ENCODE measurements at regions not wholly inside any gene's neighbourhood (a gene's known extent, or its start where the extent isn't known, plus 50 kb on each side); places are given as distances from the start of the nearest gene placed in this dataset.

- POLR2A ChIA-PET = no interaction called here
- CTCF ChIA-PET = interaction anchor here (0.5 to 0.7 kb wide), 2 partner anchors 292 to 1535 kb away, joined by 3 read pairs; no protein-coding TSS in a partner anchor
- WGBS (ENCODE audit: missing lambda C conversion rate) = 18% methylated on average over 3 of the region's 5 CpGs
- DNase-seq (ENCODE audit: low read depth in 1 of 2, low spot score in 1 of 2) (no peak), ATAC-seq (no peak), FAIRE-seq (no peak)
- no peak overlapping the region for H3K27ac ChIP-seq
- H3K4me2 ChIP-seq = no peak overlapping the region
- H3K4me1 ChIP-seq = no peaks in the 10 kb centered on the region
- TF ChIP-seq ZSCAN20 (CRISPR knock-in tag; IDR thresholded peaks at IDR 0.05) (no peak), HEYL (CRISPR knock-in tag; IDR thresholded peaks at IDR 0.05) (no peak), EHF (CRISPR knock-in tag; IDR thresholded peaks at IDR 0.05) (no peak), RFX5 (IDR thresholded peaks at IDR 0.05) (no peak), CHD2 (IDR thresholded peaks at IDR 0.05; ENCODE audit: low read length, partially characterized antibody) (no peak), JUNB (IDR thresholded peaks at IDR 0.05) (no peak), NPAS2 (CRISPR knock-in tag; IDR thresholded peaks at IDR 0.05; ENCODE audit: borderline replicate concordance) (no peak), KDM5A (IDR thresholded peaks at IDR 0.05) (no peak), RNF2 (IDR thresholded peaks at IDR 0.05; ENCODE audit: borderline replicate concordance, low read depth) (no peak)
- H3K9me3 ChIP-seq = no peaks in the 10 kb centered on the region
- no peak overlapping the region for H3K4me3 ChIP-seq
Measured at GRCh38 chr7:156537006-156537405, 103.6 kb upstream of the RNF32 start.

GRCh38 chr7:156534925-156535324 is 105.6 kb upstream of the RNF32 start:
- no peak for DNase-seq (ENCODE audit: low read depth in 1 of 2, low spot score in 1 of 2)
- ChIA-PET CTCF (no interaction called here), POLR2A (no interaction called here)
- Histone ChIP-seq H3K27ac (no peak overlapping the region), H3K4me1 (no peaks in the 10 kb centered on the region), H3K9me3 (no peaks in the 10 kb centered on the region), H3K4me3 (no peak overlapping the region), H3K4me2 (no peak overlapping the region)
- FAIRE-seq = peak; percentile 18
- no peak for ATAC-seq
- 46% methylated on average over 9 of the region's 9 CpGs for WGBS (ENCODE audit: missing lambda C conversion rate)
- TF ChIP-seq MAX (IDR thresholded peaks at IDR 0.05) (no peak), JUNB (IDR thresholded peaks at IDR 0.05) (no peak), CBX2 (IDR thresholded peaks at IDR 0.05; ENCODE audit: borderline replicate concordance, low read depth) (no peak)

- H3K4me3 ChIP-seq = no peak overlapping the region
- ChIA-PET POLR2A (no interaction called here), CTCF (no interaction called here)
- no peak overlapping the region for H3K27ac ChIP-seq
- DNase-seq (ENCODE audit: low read depth in 1 of 2, low spot score in 1 of 2) = no peak
- no peak for ATAC-seq
- no peak for TF ChIP-seq HDAC2 (IDR thresholded peaks at IDR 0.05)
- no peak for TF ChIP-seq HMGXB4 (CRISPR knock-in tag; IDR thresholded peaks at IDR 0.05; ENCODE audit: borderline replicate concordance)
- no peak for TF ChIP-seq MYC (IDR thresholded peaks at IDR 0.05; ENCODE audit: borderline replicate concordance, low read length)
- no peak for TF ChIP-seq FOSL2 (IDR thresholded peaks at IDR 0.05)
- TF ChIP-seq FOSL2 (CRISPR knock-in tag; IDR thresholded peaks at IDR 0.05) = no peak
- no peak for TF ChIP-seq PBX3 (IDR thresholded peaks at IDR 0.05)
- no peak for TF ChIP-seq CBX2 (IDR thresholded peaks at IDR 0.05; ENCODE audit: borderline replicate concordance, low read depth)
- TF ChIP-seq RNF2 (IDR thresholded peaks at IDR 0.05; ENCODE audit: borderline replicate concordance, low read depth) = no peak
- WGBS (ENCODE audit: missing lambda C conversion rate) = 79% methylated on average over 9 of the region's 9 CpGs
- H3K4me2 ChIP-seq = no peak overlapping the region
- no peak for FAIRE-seq
- no peaks in the 10 kb centered on the region for H3K4me1 ChIP-seq
- no peaks in the 10 kb centered on the region for H3K9me3 ChIP-seq
Measured at GRCh38 chr7:156533964-156534363, 106.6 kb upstream of the RNF32 start.

GRCh38 chr7:156533420-156533819 is 107.2 kb upstream of the RNF32 start:
- no peaks in the 10 kb centered on the region for H3K4me1 ChIP-seq
- TF ChIP-seq PHF8 (IDR thresholded peaks at IDR 0.05; ENCODE audit: borderline replicate concordance, low read depth) (no peak), NR3C1 (IDR thresholded peaks at IDR 0.05) (no peak), ZFP36 (IDR thresholded peaks at IDR 0.05; ENCODE audit: borderline replicate concordance, partially characterized antibody) (no peak), FOSB (CRISPR knock-in tag; IDR thresholded peaks at IDR 0.05) (no peak), ELK1 (IDR thresholded peaks at IDR 0.05; ENCODE audit: low read depth, low read length) (no peak), ATOH8 (CRISPR knock-in tag; IDR thresholded peaks at IDR 0.05; ENCODE audit: low read depth) (no peak), SMC3 (IDR thresholded peaks at IDR 0.05) (no peak), GATA3 (IDR thresholded peaks at IDR 0.05; ENCODE audit: borderline replicate concordance) (no peak), FOXS1 (CRISPR knock-in tag; IDR thresholded peaks at IDR 0.05) (no peak), BHLHE40 (IDR thresholded peaks at IDR 0.05; ENCODE audit: low read depth, low read length) (no peak), HOXB13 (CRISPR knock-in tag; IDR thresholded peaks at IDR 0.05; ENCODE audit: low read depth) (no peak), TFCP2L1 (CRISPR knock-in tag; IDR thresholded peaks at IDR 0.05) (no peak), FOSL2 (IDR thresholded peaks at IDR 0.05) (no peak), FOSL2 (CRISPR knock-in tag; IDR thresholded peaks at IDR 0.05) (no peak), EHF (CRISPR knock-in tag; IDR thresholded peaks at IDR 0.05) (no peak)
- DNase-seq (ENCODE audit: low read depth in 1 of 2, low spot score in 1 of 2) (no peak), ATAC-seq (no peak), FAIRE-seq (no peak)
- no peak overlapping the region for H3K4me2 ChIP-seq
- ChIA-PET POLR2A (no interaction called here), CTCF (no interaction called here)
- WGBS (ENCODE audit: missing lambda C conversion rate) = 60% methylated on average over 13 of the region's 13 CpGs
- H3K4me3 ChIP-seq = no peak overlapping the region
- no peaks in the 10 kb centered on the region for H3K9me3 ChIP-seq
- no peak overlapping the region for H3K27ac ChIP-seq
